ENCODE measurements at regions not wholly inside any gene's neighbourhood (a gene's known extent, or its start where the extent isn't known, plus 50 kb on each side); places are given as distances from the start of the nearest gene placed in this dataset.

- DNase-seq (ENCODE audit: low spot score), result no peak
These were observed 508.6 kb upstream of the SUCLG2 start for GRCh38 chr3:68163062-68163461.

GRCh38 chr3:68162644-68163043, 508.2 kb upstream of the SUCLG2 start:
- DNase-seq (ENCODE audit: low spot score), result no peak

- no peak for DNase-seq (ENCODE audit: low spot score)
These were observed 496.9 kb upstream of the SUCLG2 start for GRCh38 chr3:68151359-68151758.

- no peak for DNase-seq (ENCODE audit: low spot score)
These were observed 494.0 kb upstream of the SUCLG2 start for GRCh38 chr3:68148447-68148846.

GRCh38 chr3:68142441-68142840, 488.0 kb upstream of the SUCLG2 start:
- DNase-seq (ENCODE audit: low spot score), result no peak

GRCh38 chr3:68139897-68140296, 485.5 kb upstream of the SUCLG2 start:
- DNase-seq (ENCODE audit: low spot score), result no peak

GRCh38 chr3:68136411-68136810, 482.0 kb upstream of the SUCLG2 start:
- DNase-seq (ENCODE audit: low spot score), result no peak

GRCh38 chr3:68135067-68135466, 480.7 kb upstream of the SUCLG2 start:
- DNase-seq (ENCODE audit: low spot score), result no peak

GRCh38 chr3:68129065-68129464, 474.7 kb upstream of the SUCLG2 start:
- DNase-seq (ENCODE audit: low spot score), result no peak

- no peak for DNase-seq (ENCODE audit: low spot score)
These were observed 468.8 kb upstream of the SUCLG2 start for GRCh38 chr3:68123231-68123630.

GRCh38 chr3:68121287-68121686, 466.9 kb upstream of the SUCLG2 start:
- DNase-seq (ENCODE audit: low spot score), result no peak

GRCh38 chr3:68116580-68116979, 462.2 kb upstream of the SUCLG2 start:
- DNase-seq (ENCODE audit: low spot score), result no peak

GRCh38 chr3:68103811-68104210, 449.4 kb upstream of the SUCLG2 start:
- DNase-seq (ENCODE audit: low spot score), result no peak

GRCh38 chr3:68090571-68090970, 436.2 kb upstream of the SUCLG2 start:
- no peak for DNase-seq (ENCODE audit: low spot score)

- DNase-seq (ENCODE audit: low spot score), result no peak
These were observed 435.2 kb upstream of the SUCLG2 start for GRCh38 chr3:68089572-68090011.

GRCh38 chr3:68088636-68089035, 434.2 kb upstream of the SUCLG2 start:
- DNase-seq (ENCODE audit: low spot score), result no peak

- no peak for DNase-seq (ENCODE audit: low spot score)
These were observed 433.8 kb upstream of the SUCLG2 start for GRCh38 chr3:68088216-68088615.

- DNase-seq (ENCODE audit: low spot score), result no peak
These were observed 417.6 kb upstream of the SUCLG2 start for GRCh38 chr3:68072062-68072461.

GRCh38 chr3:68070186-68070585, 415.8 kb upstream of the SUCLG2 start:
- no peak for DNase-seq (ENCODE audit: low spot score)

GRCh38 chr3:68067314-68067713, 412.9 kb upstream of the SUCLG2 start:
- DNase-seq (ENCODE audit: low spot score), result no peak

- DNase-seq (ENCODE audit: low spot score), result no peak
These were observed 408.5 kb upstream of the SUCLG2 start for GRCh38 chr3:68062926-68063325.

- DNase-seq (ENCODE audit: low spot score), result no peak
These were observed 406.5 kb upstream of the SUCLG2 start for GRCh38 chr3:68060910-68061309.

GRCh38 chr3:68060191-68060590, 405.8 kb upstream of the SUCLG2 start:
- no peak for DNase-seq (ENCODE audit: low spot score)

GRCh38 chr3:68059628-68060152, 405.3 kb upstream of the SUCLG2 start:
- DNase-seq (ENCODE audit: low spot score), result no peak

Data from AG20443 (cell line).